ENCODE measurements at regions not wholly inside any gene's neighbourhood (a gene's known extent, or its start where the extent isn't known, plus 50 kb on each side); places are given as distances from the start of the nearest gene placed in this dataset.

DNA sequence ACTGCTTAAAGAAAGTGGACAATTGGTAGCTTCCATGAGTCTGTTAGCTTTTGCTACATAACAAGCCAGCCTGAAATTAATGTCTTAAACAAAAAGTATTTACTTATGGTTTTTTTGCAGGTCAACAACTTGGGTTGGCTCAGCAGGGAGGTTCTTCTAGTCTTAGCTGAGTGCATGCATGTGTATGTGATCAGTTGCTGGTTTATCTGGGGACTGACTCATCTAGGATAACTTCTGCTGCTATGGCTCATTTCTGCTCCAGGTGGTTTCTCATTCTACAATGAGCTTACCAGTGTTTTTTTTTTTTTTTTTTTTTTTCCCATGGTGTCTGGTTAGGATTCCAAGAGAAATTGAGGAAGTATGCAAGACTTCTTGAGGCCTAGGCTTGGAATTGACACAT, 244.7 kb downstream of the NSUN3 start:
- Histone ChIP-seq H3K27me3 (replicated peaks in 1 of 4; ENCODE audit: control insufficient read depth in 3 of 4, extremely low read depth in 1 of 4, insufficient read depth in 3 of 4, low read length in 3 of 4) (no peaks in the 10 kb centered on the region), H4K5ac (ENCODE audit: insufficient read length, low read depth, low read length) (no peak overlapping the region), H4K91ac (replicated peaks; ENCODE audit: insufficient read length, low read length) (no peak overlapping the region), H3K36me3 (ENCODE audit: control insufficient read depth in 2 of 4, insufficient read depth in 4 of 4, low read length in 3 of 4) (no peaks in the 10 kb centered on the region; a peak in 1 of 8 replicates), H2AFZ (ENCODE audit: low read length) (no peak overlapping the region), H3K9me3 (ENCODE audit: insufficient read depth in 2 of 2, low read depth in 1 of 2, low read length in 1 of 2) (no peaks in the 10 kb centered on the region), H2BK20ac (ENCODE audit: low read length) (no peak overlapping the region), H3K27ac (ENCODE audit: low read depth, low read length) (no peak overlapping the region), H3K4me3 (ENCODE audit: extremely low read depth in 1 of 4, insufficient read depth in 2 of 4, low read depth in 3 of 4, low read length in 4 of 4) (no peak overlapping the region), H3K14ac (ENCODE audit: insufficient read length) (no peak overlapping the region), H2BK12ac (ENCODE audit: low read depth, low read length) (no peak overlapping the region), H3K23ac (ENCODE audit: insufficient read length) (no peak overlapping the region), H3K9ac (replicated peaks in 1 of 4; ENCODE audit: extremely low read depth in 1 of 4, low read depth in 3 of 4, low read length in 3 of 4) (no peak overlapping the region), H3K56ac (replicated peaks; ENCODE audit: insufficient read length, low read depth, low read length) (no peak overlapping the region), H3K79me1 (ENCODE audit: low read depth, low read length) (no peaks in the 10 kb centered on the region), H2AK5ac (ENCODE audit: low read depth, low read length) (no peak overlapping the region), H2BK15ac (ENCODE audit: low read length) (no peak overlapping the region), H3K4ac (replicated peaks; ENCODE audit: insufficient read length, low read depth, low read length) (no peak overlapping the region), H3K23me2 (ENCODE audit: low read depth, low read length) (no peaks in the 10 kb centered on the region), H4K8ac (ENCODE audit: extremely low read depth, insufficient read depth, low read length) (no peak overlapping the region), H3K4me1 (replicated peaks in 1 of 4; ENCODE audit: control insufficient read depth in 3 of 4, insufficient read depth in 4 of 4, low read length in 3 of 4) (peaks cover 0 to 8% (median 4%) of the 10 kb centered on the region in 4 experiments; a peak in 3 of 7 replicates), H3K4me2 (ENCODE audit: insufficient read depth in 1 of 2, low read depth in 2 of 2, low read length in 2 of 2) (no peak overlapping the region), H2BK5ac (ENCODE audit: low read depth, low read length) (no peak overlapping the region), H3K18ac (ENCODE audit: extremely low read depth, low read length) (no peak overlapping the region), H4K20me1 (replicated peaks in 1 of 2; ENCODE audit: control insufficient read depth in 1 of 2, insufficient read depth in 2 of 2, low read length in 2 of 2) (no peaks in the 10 kb centered on the region), H3K79me2 (ENCODE audit: control insufficient read depth in 1 of 2, insufficient read depth in 2 of 2, low read length in 2 of 2) (no peaks in the 10 kb centered on the region), H2BK120ac (replicated peaks; ENCODE audit: low read depth, low read length) (no peak overlapping the region)
- FAIRE-seq, result no peak
- no peak for DNase-seq (ENCODE audit: low read depth in 1 of 2, low spot score in 2 of 2)
- ChIA-PET POLR2A (ENCODE audit: partially characterized antibody) (no interaction called here), CTCF (ENCODE audit: partially characterized antibody) (no interaction called here)
- TF ChIP-seq E2F6 (IDR thresholded peaks at IDR 0.05), result no peak
- TF ChIP-seq TBP (IDR thresholded peaks at IDR 0.05; ENCODE audit: low read depth, low read length), result no peak
- TF ChIP-seq JUND (IDR thresholded peaks at IDR 0.05; ENCODE audit: low read length), result no peak
- TF ChIP-seq MAX (IDR thresholded peaks at IDR 0.05), result no peak
- no peak for TF ChIP-seq SIRT6 (IDR thresholded peaks at IDR 0.05; ENCODE audit: low read length)
- no peak for TF ChIP-seq HDAC6 (IDR thresholded peaks at IDR 0.05; ENCODE audit: low read depth, low read length)
- no peak for TF ChIP-seq BACH1 (IDR thresholded peaks at IDR 0.05; ENCODE audit: low read length)
- no peak for TF ChIP-seq RBBP5 (IDR thresholded peaks at IDR 0.05; ENCODE audit: borderline replicate concordance, low read depth, low read length)
- no peak for TF ChIP-seq MAFK (IDR thresholded peaks at IDR 0.05; ENCODE audit: low read depth, low read length)
- no peak for TF ChIP-seq BRCA1 (IDR thresholded peaks at IDR 0.05; ENCODE audit: low read depth, low read length)
- no peak for TF ChIP-seq YY1 (IDR thresholded peaks at IDR 0.05; ENCODE audit: low read depth, low read length)
- no peak for TF ChIP-seq SP2 (IDR thresholded peaks at IDR 0.05; ENCODE audit: low read length)
- no peak for TF ChIP-seq CBX5 (IDR thresholded peaks at IDR 0.05; ENCODE audit: low read depth, low read length)
- no peak for TF ChIP-seq EGR1 (IDR thresholded peaks at IDR 0.05; ENCODE audit: borderline replicate concordance, low read depth, low read length)

Data from H1 (cell line).